Body of pancreas (tissue), 4 donors: ENCODE measurements at regions not wholly inside any gene's neighbourhood (a gene's known extent, or its start where the extent isn't known, plus 50 kb on each side); places are given as distances from the start of the nearest gene placed in this dataset.

ENCODE experiments used
- CTCF ChIP-seq, 7 experiments: fragments of 450-650 bp in 4 of 7; fragments of 200-600 bp in 3 of 7; sonication (generic) in 3 of 7; IDR thresholded peaks; one replicate each; pipeline ENCODE4 v1.5.1; 2016 to 2019; ENCODE audit warnings: antibody characterized with exemption in 7 of 7
- POLR2A ChIP-seq, 3 donors: fragments of 450-650 bp; IDR thresholded peaks; one replicate each; pipeline ENCODE4 v1.6.1; 2016; ENCODE audit warnings: antibody characterized with exemption in 3 of 3, mild to moderate bottlenecking in 2 of 3

GRCh38 chr7:24213311-24213710, 70.7 kb upstream of the NPY start:
- TF ChIP-seq CTCF (IDR thresholded peaks at IDR 0.05) (no peak), POLR2A (IDR thresholded peaks at IDR 0.05) (no peak)
